ENCODE measurements at regions not wholly inside any gene's neighbourhood (a gene's known extent, or its start where the extent isn't known, plus 50 kb on each side); places are given as distances from the start of the nearest gene placed in this dataset.

DNA sequence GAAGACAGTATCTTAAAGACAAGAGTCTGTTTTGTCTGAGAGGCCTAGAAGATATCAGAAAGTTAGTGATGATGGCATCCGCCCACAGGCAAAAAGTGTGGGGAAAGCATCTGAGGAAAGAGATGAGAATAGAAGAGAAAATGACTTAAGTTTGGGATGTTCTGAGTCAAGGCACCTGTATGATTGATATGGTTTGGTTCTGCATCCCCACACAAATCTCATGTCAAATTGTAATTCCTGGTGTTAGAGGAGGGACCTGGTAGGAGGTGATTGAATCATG lies 568.2 kb upstream of the MGMT start:
- Histone ChIP-seq H3K9me2 (ENCODE audit: insufficient read depth) (no peaks in the 10 kb centered on the region), H3K36me3 (ENCODE audit: control insufficient read depth in 1 of 2, insufficient read depth in 2 of 2, low read length in 2 of 2) (no peaks in the 10 kb centered on the region), H3K4me3 (replicated peaks in 1 of 2; ENCODE audit: low read depth in 1 of 2, low read length in 2 of 2) (no peak overlapping the region), H2AFZ (ENCODE audit: low read depth, low read length, poor library complexity, severe bottlenecking) (no peak overlapping the region), H3K9me3 (ENCODE audit: control insufficient read depth in 1 of 2, insufficient read depth in 1 of 2, low read depth in 1 of 2, low read length in 2 of 2) (no peaks in the 10 kb centered on the region; a peak in 1 of 4 replicates), H3K4me1 (ENCODE audit: control insufficient read depth in 1 of 2, insufficient read depth in 2 of 2, low read length in 2 of 2) (no peaks in the 10 kb centered on the region), H3K27ac (ENCODE audit: low read depth, low read length) (no peak overlapping the region), H3K27me3 (ENCODE audit: insufficient read depth, low read length) (peaks cover 6% of the 10 kb centered on the region; the same call in 1 of the 2 replicates), H3K79me2 (ENCODE audit: insufficient read depth, low read length) (no peaks in the 10 kb centered on the region), H3K4me2 (ENCODE audit: low read length) (no peak overlapping the region), H3K9ac (ENCODE audit: low read length) (no peak overlapping the region), H4K20me1 (ENCODE audit: insufficient read depth) (no peaks in the 10 kb centered on the region)
- ATAC-seq, result no peak
- TF ChIP-seq MAX (IDR thresholded peaks at IDR 0.05) (no peak), YY1 (IDR thresholded peaks at IDR 0.05; ENCODE audit: extremely low read depth, insufficient replicate concordance, low read depth, low read length) (no peak), SIN3A (IDR thresholded peaks at IDR 0.05; ENCODE audit: low read depth) (no peak), SRF (IDR thresholded peaks at IDR 0.05; ENCODE audit: low read depth) (no peak), TCF7L2 (IDR thresholded peaks at IDR 0.05; ENCODE audit: borderline replicate concordance, extremely low read depth, insufficient read depth, insufficient read length) (no peak), CBX3 (IDR thresholded peaks at IDR 0.05; ENCODE audit: low read depth) (no peak), RAD21 (IDR thresholded peaks at IDR 0.05; ENCODE audit: low read depth) (no peak), POLR2AphosphoS5 (IDR thresholded peaks at IDR 0.05; ENCODE audit: low read depth, low read length) (no peak), JUND (IDR thresholded peaks at IDR 0.05) (no peak)
- TF ChIP-seq, protein P1, sequence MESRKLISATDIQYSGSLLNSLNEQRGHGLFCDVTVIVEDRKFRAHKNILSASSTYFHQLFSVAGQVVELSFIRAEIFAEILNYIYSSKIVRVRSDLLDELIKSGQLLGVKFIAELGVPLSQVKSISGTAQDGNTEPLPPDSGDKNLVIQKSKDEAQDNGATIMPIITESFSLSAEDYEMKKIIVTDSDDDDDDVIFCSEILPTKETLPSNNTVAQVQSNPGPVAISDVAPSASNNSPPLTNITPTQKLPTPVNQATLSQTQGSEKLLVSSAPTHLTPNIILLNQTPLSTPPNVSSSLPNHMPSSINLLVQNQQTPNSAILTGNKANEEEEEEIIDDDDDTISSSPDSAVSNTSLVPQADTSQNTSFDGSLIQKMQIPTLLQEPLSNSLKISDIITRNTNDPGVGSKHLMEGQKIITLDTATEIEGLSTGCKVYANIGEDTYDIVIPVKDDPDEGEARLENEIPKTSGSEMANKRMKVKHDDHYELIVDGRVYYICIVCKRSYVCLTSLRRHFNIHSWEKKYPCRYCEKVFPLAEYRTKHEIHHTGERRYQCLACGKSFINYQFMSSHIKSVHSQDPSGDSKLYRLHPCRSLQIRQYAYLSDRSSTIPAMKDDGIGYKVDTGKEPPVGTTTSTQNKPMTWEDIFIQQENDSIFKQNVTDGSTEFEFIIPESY (IDR thresholded peaks at IDR 0.05; ENCODE audit: extremely low read depth, insufficient replicate concordance, low read length), result no peak
- no TSS peak for BruUV-seq (replicated peaks)
- no peak for DNase-seq (ENCODE audit: low read depth, low spot score)
- intact Hi-C loops (cut with micrococcal nuclease), result no loop called here
- CTCF ChIA-PET, result no interaction called here
- POLR2A ChIA-PET, result no interaction called here
- RAD21 ChIA-PET (ENCODE audit: low non-redundant PET in 1 of 2, low total read pairs in 2 of 2, uncharacterized antibody in 2 of 2, unreplicated experiment in 2 of 2), result no interaction called here
